IPS-NIHi11 (cell line): ENCODE measurements at regions not wholly inside any gene's neighbourhood (a gene's known extent, or its start where the extent isn't known, plus 50 kb on each side); places are given as distances from the start of the nearest gene placed in this dataset.

Source experiments
- DNase-seq: peaks from one replicate; pipeline ENCODE4 v3.0.0; 2012; ENCODE audit warnings: mixed read lengths, low spot score

DNA sequence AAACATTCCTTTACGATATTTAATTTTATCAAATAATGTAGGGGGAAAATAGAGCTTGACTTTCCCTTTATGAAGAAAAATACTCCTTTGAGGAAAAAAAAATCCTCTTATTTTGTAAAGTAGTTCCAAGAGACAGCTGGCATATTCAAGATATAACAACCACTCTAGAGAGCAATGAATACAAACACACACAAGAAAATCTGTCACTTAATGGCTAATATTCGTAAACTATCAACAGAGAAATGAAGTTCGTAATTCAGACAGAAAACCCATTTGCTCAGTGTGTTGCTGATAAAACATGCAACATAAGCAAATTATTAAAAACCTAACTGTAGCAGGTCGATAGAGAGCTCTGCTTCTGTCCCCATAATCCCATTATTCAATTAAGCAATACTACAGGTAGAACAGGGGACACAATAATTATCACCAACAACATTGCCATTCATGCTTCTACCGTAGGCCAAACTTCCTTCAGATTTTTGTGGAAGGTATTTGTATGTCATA is 714.4 kb upstream of the MARCKS start:
- DNase-seq = no peak

DNA sequence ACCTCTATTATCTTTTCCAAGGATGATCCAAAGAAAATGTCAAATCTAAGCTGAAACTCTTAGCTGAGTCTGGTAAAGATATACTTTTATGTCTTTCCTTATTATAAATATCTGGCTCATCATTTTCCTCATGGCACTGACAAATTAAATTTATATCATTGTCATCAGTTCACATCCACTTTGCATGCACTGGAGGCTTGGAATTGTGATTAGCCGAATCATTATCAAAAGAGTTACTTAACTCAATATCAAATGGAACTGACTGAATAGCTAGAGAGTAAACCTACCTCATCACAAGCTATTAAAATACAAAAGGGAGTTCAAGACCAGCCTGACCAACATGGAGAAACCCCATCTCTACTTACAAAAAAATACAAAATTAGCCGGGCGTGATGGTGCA is 713.9 kb upstream of the MARCKS start:
- no peak for DNase-seq

DNA sequence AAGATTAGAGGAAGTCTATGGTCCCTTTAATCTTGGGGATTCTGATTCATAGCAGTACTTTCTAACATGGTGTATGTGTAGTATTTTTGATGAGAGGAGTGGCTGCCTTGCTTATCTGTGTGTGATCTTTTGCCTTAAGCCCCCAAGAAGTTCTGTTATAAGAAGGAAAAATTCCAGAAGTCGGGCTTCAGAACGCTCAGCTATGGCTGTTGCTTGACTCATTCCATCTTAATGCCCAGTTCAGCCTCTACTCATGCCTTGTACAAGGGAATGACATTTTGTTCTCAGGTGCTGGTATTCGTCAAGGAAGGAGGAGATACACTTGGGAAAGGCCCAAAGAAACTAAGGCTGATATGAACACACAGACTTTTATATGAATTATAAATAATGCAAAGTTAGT is 713.0 kb upstream of the MARCKS start:
- DNase-seq = no peak

DNA sequence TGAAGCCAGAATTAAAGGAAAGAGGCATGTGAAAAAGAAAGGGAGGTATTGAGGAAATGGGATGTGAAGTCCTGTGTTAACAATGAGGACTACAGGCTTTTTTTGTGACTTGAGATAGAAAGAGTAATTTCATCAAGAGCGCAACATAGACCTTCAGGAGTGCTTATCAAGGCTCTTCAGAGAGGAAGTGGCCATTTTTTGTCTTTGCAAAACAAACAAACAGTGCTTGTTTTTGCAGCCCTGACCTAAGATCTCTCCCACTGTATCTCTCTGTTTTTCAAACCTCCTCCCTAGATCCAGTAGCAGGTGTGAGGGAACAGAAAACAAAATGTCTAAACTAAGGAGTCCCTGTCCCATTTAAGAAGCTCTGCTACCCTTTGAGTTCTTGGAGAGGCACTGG is 710.3 kb upstream of the MARCKS start:
- no peak for DNase-seq

GRCh38 chr6:113147544-113147943 is 709.6 kb upstream of the MARCKS start:
- DNase-seq = no peak

DNA sequence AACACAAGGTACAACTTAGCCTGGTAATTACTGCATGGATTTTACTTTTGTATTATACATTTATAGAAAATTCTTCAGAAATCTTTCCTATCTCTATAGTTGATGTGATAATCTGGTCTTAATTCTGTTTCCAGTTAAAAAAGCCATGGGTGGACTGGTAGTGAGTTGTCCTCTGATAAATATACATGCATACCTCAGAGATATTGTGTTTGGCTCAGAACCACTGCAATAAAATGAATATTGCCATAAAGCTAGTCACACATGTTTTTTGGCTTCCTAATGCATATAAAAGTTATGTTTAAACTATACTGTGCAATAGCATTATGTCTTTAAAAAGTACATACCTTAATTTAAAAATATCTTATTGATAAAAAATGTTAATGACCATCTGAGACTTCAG is 708.6 kb upstream of the MARCKS start:
- DNase-seq = no peak

- no peak for DNase-seq
These were observed 707.6 kb upstream of the MARCKS start for GRCh38 chr6:113149511-113149910.

DNA sequence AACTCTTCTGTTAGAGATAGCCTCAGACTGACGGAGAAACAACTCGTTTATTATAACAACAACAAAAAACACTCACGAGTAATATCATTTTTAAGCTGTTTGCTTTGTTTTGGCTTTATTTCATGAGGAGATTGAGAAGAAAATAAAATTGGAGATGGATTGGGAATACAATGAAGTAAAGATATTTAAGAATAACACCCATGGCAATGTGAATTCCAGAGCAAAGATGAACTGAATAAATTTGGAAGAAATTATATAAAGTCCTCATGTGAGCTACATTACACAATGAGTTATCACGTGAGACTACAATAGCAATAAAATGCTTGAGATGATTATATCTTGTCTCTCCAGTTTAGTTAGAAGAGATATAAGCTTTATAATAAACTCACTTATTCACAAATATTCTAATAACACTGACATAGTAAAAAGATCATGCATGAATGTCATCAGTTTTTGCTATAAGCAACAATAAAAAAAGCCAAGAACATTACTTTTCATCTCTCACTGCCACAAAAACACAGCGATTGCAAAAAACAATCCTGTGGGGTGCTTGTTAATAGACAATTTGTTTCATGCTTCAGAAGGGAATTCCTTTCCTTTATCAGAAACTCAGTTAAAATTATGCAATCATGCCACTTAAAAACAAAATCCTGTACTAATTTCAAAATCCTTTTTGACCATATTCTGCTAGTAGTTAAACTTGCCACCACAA is 696.7 kb upstream of the MARCKS start:
- DNase-seq = no peak

GRCh38 chr6:113161018-113161315 is 696.2 kb upstream of the MARCKS start:
- no peak for DNase-seq

DNA sequence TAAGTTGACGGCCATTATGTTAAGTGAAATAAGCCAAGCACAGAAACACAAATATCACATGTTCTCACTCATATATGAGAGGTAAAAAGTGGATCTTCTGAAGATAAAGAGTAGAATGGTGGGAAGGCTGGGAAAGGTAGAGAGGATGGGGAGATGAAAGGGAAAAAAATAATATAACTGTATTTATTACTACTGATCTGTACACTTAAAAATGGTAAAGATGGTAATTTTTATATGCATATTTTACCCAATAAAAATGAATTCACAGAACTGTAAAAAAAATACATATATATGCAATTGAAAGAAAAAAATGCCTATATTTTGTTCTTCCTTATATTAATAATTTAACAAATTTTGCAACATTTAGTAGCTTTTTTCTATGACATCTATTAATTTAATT is 694.4 kb upstream of the MARCKS start:
- no peak for DNase-seq

DNA sequence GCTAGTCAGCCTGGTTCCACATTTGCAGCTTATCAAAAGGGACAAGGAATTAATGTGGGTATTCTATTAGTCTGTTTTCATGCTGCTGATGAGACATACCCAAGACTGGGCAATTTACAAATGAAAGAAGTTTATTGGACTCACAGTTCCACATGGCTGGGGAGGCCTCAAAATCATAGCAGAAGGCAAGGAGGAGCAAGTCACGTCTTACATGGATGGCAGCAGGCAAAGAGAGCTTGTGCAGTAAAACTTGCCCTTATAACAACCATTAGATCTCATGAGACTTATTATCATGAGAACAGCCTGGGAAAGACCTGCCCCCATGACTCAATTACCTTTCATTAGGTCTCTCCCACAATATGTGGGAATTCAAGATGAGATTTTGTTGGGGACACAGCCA is 689.1 kb upstream of the MARCKS start:
- DNase-seq = no peak

GRCh38 chr6:113169484-113169883 is 687.7 kb upstream of the MARCKS start:
- DNase-seq = no peak

- DNase-seq = no peak
These were observed 686.7 kb upstream of the MARCKS start for GRCh38 chr6:113170454-113170853.

DNA sequence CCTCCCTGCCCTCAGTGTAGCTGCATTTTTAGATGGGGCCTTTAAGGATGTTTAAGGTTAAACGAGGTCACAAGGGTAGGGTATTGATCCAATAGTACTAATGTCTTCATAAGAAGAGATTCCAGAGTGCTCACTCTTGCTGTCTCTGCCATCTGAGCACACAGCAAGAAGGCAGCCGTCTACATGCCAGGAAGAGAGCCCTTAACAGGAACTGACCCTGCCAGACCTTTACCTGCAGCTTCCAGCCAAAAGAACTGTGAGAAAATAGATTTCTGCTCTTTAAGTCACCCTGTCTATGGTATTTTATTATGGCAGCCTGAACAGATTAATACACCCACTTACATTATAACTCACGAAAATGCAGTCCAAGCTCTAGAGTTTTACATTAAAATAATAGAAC is 685.3 kb upstream of the MARCKS start:
- DNase-seq = no peak

GRCh38 chr6:113172531-113172966 is 684.6 kb upstream of the MARCKS start:
- no peak for DNase-seq

DNA sequence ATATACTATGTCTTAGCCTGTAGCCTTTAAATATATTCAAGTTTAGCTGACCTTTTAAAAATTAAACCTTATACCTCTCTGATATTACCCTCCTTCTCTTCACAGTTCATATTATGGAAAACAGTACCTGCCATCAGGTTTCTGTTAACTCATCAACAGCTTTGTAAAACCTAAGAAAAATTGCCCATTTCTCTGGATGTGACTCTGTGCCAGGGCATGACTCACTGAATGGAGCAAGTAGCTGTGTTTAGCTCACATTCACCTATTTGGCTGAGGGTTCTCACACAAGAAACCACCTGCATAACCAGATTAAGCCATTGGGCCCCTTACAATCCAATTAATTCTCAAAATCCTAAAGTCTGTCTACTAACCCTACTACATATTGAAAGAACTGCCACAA is 678.8 kb upstream of the MARCKS start:
- DNase-seq = no peak

GRCh38 chr6:113181164-113181563 is 676.0 kb upstream of the MARCKS start:
- no peak for DNase-seq

DNA sequence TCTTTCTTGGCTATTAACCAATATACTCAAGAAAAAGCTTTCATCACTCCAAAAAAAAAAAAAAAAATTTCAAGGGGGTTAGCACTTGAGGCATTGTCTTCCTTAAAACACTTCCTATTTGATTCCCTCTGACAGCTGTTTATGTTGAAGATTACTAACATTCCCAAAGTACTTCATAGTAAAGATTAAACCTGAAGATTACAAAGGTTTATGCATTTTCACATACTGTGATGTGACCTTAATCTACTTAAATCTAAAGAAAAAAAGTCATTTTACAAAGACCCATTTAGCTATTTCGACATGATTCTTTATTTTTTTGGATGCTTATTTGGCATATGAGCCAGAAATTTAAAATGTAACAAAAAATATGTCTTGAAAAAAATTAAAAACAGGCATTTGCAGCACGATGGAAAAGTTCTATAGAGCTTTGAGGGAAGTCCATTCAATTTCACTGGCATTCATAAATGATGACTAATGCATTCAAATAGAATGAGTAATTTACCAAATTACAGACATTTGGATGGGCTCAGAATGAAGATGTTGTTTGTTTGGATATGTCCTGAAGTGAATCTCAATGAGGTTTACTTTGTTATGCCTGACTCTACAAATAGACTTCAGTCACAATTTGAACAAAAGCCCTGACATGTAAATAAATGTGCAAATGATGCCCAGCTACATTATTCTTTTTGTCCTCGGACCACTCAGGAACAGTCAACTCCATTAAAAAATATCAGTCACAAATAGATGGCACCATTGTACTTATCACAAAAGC is 674.6 kb upstream of the MARCKS start:
- DNase-seq = no peak

DNA sequence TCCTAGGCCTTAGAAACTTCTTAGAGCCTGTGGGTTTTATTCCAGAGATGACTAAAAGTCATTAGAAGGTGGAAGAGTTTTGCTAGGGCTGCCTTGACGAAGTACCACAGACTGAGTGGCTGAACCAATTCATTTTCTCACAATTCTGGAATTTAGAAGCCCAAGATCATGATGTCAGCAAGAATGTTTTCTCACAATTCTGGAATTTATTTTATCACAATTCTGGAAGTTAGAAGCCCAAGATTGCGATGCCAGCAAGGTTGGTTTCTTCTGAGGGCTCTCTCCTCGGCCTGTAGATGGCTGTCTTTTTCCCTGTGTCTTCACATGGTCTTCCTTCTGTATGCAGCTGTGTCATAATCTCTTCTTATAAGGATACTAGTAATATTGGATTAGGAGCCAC is 672.9 kb upstream of the MARCKS start:
- DNase-seq = no peak

DNA sequence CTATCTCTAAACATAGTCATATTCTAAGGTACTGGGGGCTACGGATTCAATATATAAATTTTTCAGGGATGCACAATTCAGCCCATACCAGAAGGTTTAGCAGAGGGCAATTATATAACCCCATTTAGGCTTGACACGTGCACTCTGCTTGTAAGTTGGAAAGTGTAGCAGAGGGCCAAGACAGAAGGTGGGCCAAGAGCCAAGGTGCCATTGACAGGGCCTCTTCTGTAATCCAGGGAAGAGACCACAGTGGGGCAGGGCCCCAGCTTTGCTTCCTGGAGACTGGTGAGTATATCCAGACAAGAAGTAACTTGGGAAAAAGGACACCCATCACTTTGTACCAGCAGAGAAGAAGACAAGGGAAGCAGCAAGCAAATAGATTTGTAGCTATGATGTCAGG is 672.4 kb upstream of the MARCKS start:
- DNase-seq = no peak

DNA sequence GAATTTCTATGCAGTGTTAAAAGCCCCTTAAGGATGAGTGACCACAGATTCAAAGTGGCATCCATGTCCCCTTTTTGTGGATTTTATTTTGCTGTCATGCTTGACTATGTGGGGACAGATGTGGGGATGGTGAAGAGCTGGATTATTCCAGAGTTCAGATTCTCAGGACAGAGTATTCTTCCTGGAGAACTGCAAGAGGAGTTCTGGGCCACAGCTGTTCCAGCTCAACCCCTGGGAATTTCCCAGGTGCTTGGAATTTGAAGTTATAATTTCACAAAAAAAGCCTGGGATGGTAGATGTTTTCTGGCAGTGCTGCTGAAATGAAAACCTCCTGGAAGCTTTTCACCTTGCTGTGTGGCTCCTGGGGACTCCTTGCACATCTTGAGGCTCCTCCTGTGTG is 671.8 kb upstream of the MARCKS start:
- no peak for DNase-seq

- no peak for DNase-seq
These were observed 669.5 kb upstream of the MARCKS start for GRCh38 chr6:113187661-113188060.

DNA sequence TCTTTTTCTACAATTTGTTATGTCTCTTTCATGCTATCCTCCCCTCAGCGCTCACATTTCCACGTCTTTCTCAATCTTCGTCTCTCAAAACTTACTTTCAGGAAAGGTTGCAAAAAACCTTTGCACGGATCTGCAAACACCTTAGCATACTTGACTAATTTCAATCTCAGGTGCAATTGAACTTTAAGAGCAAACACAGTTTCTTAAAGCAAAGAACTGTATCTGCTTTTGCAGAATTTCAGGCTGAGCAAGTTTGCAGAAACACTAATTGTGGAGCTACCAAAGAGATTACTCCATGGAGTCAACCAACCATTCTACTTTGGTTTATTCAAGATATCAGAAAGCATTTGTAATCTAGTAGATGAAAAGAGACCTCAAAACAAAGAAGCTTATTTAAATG is 668.2 kb upstream of the MARCKS start:
- DNase-seq = no peak

DNA sequence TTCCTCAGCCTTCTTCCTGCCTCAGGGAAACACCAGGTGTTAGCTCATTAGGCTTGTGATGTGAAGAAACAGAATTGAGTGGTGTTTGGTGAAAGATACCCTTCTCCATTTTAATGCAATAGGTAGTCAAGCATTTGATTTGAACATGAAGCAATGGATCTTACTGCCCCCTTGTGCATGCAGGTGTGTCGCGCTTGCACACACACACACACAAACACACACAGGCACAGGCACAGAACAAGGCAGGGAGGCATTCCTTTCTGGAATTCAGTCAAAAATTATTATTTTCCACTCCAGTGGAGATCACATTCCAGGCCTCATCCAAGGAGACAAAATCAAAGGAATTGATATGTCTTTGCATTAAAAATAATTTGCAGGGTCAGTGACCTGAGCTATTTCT is 667.0 kb upstream of the MARCKS start:
- no peak for DNase-seq
